Heart left ventricle (tissue), 13 donors: ENCODE measurements at regions not wholly inside any gene's neighbourhood (a gene's known extent, or its start where the extent isn't known, plus 50 kb on each side); places are given as distances from the start of the nearest gene placed in this dataset.

ENCODE experiments used
- POLR2A ChIP-seq, 2 donors: fragments of 450-650 bp; IDR thresholded peaks; one replicate each; pipeline ENCODE4 v1.6.1; 2017; ENCODE audit warnings: antibody characterized with exemption in 2 of 2, mild to moderate bottlenecking in 2 of 2, moderate library complexity in 2 of 2
- TF ChIP-seq, protein P1 (sequence below), 12 donors: fragments of 200-600 bp; sonication (generic) in 4 of 12; IDR thresholded peaks; one replicate each; pipeline versions ENCODE4 v1.5.0 to v1.8.0; 2018 to 2022; ENCODE audit warnings: antibody characterized with exemption in 12 of 12, mild to moderate bottlenecking in 5 of 12
- donor health status: ischemic (EF 13 %, LVEDD 7.1; RV severe dilation, severe dysfunction).
- donor health status: DM: no; HTN: yes; CAD: no.
- donor health status: DM: no; HTN: no; CAD: no.
- donor health status: ischemic (EF 25% LVEDD 6.9; RV normal size, moderate dysfunction).
- donor health status: ischemic (EF 25% LVEDD 5.7; RV mildly dilated, moderate dysfunction).
- donor health status: ischemic (EF 35%, LVEDD 5.7; RV mildly dilated, moderate dysfunction).
- donor health status: nonischemic (EF 11% LVEDD 7.7; RV severe dilation, severe dysfunction).
- donor health status: DM: yes; HTN: yes; CAD: no.
- donor health status: PGD.
- donor health status: ischemic (EF 29% LVEDD 5.4; RV normal size, mild dysfunction).
- donor health status: nonischemic (EF 23%, LVEDD 6.1; RV moderate dilation, normal function).

DNA sequence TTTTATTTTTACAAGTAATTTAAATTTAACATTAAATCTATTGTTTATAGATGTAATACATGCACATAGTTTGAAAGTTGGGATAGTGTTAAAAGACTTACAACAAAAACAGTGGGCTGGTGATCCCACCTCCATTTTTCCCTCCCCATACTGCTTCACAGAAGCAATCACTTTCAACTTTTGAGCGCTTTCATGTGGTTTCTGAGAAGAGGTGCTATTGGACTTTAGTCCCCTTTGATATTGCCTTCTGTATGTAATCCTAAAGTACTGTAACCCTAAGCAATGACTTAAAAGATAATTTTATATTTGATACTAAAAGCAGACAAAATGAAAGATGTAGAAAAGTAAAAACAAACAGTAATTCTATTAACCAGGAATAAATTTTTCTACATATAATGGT lies 88.1 kb upstream of the FAM171A1 start:
- TF ChIP-seq, protein P1, sequence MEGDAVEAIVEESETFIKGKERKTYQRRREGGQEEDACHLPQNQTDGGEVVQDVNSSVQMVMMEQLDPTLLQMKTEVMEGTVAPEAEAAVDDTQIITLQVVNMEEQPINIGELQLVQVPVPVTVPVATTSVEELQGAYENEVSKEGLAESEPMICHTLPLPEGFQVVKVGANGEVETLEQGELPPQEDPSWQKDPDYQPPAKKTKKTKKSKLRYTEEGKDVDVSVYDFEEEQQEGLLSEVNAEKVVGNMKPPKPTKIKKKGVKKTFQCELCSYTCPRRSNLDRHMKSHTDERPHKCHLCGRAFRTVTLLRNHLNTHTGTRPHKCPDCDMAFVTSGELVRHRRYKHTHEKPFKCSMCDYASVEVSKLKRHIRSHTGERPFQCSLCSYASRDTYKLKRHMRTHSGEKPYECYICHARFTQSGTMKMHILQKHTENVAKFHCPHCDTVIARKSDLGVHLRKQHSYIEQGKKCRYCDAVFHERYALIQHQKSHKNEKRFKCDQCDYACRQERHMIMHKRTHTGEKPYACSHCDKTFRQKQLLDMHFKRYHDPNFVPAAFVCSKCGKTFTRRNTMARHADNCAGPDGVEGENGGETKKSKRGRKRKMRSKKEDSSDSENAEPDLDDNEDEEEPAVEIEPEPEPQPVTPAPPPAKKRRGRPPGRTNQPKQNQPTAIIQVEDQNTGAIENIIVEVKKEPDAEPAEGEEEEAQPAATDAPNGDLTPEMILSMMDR (IDR thresholded peaks at IDR 0.05) = no peak
- no peak for TF ChIP-seq POLR2A (IDR thresholded peaks at IDR 0.05)
